ENCODE measurements at regions not wholly inside any gene's neighbourhood (a gene's known extent, or its start where the extent isn't known, plus 50 kb on each side); places are given as distances from the start of the nearest gene placed in this dataset.
A peak's percentile ranks its signal among the peaks of the same experiment; 100 is the strongest.

DNA sequence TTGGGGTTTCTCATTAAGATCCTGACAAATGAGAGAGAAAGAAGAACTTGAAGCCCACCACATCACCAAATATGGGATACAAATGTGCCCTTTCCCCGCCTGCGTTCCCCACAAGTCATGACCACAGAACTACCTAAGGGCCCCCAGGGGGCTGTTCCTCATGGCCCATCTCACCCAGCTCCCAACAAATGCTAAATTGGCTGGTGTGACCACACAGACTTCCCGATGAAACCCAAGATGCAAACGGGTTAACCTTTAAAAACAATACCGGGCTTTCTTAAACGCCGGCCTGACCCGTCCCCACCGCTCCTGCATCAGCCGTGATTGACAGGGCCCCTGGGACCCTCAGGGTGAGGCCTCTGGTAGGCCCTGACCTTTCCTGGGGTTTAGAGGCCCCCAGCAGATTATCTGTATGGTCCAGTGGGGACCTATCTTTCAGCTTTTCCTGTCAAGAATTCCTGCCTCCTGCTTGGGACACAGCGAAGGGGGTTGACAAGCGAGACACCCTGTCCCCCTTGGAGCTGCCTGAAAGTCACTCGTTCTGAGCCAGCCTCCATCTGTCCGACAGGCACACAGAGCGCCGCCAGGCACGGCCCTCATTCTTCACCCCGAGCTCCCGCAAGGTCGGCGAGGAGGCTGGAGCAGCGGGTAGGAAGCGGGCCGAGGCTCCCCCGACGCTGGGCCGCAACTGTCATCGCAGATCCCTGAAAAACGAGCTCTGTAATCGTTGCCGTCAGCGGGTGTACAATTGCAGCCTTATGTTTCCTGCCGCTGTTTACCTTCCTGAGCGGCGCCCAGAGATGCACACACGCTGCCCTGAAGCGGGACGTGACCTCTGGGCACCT is 300.1 kb downstream of the FOXL1 start:
- TF ChIP-seq, protein P1, sequence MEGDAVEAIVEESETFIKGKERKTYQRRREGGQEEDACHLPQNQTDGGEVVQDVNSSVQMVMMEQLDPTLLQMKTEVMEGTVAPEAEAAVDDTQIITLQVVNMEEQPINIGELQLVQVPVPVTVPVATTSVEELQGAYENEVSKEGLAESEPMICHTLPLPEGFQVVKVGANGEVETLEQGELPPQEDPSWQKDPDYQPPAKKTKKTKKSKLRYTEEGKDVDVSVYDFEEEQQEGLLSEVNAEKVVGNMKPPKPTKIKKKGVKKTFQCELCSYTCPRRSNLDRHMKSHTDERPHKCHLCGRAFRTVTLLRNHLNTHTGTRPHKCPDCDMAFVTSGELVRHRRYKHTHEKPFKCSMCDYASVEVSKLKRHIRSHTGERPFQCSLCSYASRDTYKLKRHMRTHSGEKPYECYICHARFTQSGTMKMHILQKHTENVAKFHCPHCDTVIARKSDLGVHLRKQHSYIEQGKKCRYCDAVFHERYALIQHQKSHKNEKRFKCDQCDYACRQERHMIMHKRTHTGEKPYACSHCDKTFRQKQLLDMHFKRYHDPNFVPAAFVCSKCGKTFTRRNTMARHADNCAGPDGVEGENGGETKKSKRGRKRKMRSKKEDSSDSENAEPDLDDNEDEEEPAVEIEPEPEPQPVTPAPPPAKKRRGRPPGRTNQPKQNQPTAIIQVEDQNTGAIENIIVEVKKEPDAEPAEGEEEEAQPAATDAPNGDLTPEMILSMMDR (IDR thresholded peaks at IDR 0.05): no peak
- TF ChIP-seq POLR2A (IDR thresholded peaks at IDR 0.05) (no peak), EP300 (IDR thresholded peaks at IDR 0.05) (no peak)
- no peaks in the 10 kb centered on the region for H3K36me3 ChIP-seq
- intact Hi-C loops (cut with DNase I): no loop called here
- no peaks in the 10 kb centered on the region for H3K9me3 ChIP-seq
- no peak for DNase-seq
- 58 to 62% (median 60%) methylated on average over 38 of the region's 38 CpGs for WGBS, 3 donors
- no peak overlapping the region for H3K27ac ChIP-seq
- no peaks in the 10 kb centered on the region for H3K4me1 ChIP-seq (ENCODE audit: insufficient read depth)
- no peaks in the 10 kb centered on the region for H3K27me3 ChIP-seq
- H3K4me3 ChIP-seq: no peak overlapping the region

DNA sequence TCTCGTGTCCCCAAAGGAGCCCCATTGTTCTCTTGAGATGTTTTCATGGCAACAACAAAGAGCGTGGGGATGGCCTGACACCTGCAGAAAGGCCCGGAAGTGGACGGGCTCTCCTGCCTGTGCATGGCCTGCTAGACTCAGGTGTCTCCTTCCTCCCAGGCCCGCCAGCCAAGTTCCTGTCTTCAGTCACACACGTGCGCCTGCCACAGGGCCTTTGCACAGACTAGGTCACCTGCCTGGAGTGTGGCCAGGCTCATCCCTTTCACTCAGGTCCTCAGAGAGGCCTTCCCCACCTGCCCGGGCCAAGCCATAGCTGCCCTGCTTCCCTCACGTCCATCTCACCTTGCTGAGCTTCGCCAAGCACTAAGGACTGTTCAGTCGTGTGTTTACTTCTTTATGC is 300.9 kb downstream of the FOXL1 start:
- Histone ChIP-seq H3K36me3 (no peaks in the 10 kb centered on the region), H3K9me3 (no peaks in the 10 kb centered on the region), H3K4me3 (no peak overlapping the region), H3K27me3 (no peaks in the 10 kb centered on the region), H3K27ac (no peak overlapping the region), H3K4me1 (ENCODE audit: insufficient read depth) (no peaks in the 10 kb centered on the region)
- TF ChIP-seq POLR2A (IDR thresholded peaks at IDR 0.05): no peak
- TF ChIP-seq, protein P1 (IDR thresholded peaks at IDR 0.05): no peak
- TF ChIP-seq EP300 (IDR thresholded peaks at IDR 0.05): no peak
- DNase-seq: no peak
- 93 to 94% (median 94%) methylated on average over 11 of the region's 11 CpGs for WGBS, 3 donors
- intact Hi-C loops (cut with DNase I): no loop called here

DNA sequence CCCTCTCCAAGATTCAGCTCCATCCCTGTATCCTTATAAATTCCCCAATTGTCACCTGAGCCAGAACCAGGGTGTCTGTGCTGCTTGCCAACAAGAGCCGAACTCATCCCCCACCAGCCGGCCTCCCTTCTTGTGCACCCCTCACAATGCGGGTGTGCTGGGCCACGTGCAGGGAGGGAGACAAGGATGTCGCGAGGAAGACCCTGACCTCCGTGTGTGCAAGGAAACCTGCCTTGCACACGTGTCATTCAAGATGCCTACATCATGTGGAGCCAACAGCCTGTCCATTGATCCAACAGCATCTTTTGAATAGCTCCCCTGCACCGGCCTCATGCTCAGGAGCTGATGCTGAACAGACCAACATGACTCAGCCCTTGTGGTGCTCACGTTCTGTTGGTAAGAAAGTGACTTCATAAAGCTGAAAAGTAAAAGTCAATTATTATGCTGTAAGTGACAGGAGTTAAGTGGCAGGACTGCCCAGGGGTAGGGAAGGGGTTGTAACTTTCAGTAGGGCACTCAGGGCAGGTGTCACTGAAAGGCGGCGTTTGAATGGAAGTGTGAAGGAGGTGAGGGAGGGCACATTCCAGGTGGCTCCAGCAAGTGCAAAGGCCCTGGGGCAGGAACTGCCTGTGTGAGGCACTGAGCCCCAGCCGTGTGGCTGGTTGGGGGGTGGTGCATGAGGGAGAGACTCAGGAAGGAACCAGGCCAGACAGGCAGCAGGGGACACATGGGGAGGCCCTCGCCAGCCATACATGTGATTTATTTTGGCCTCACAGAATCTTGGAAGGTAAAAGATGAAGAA is 302.2 kb downstream of the FOXL1 start:
- intact Hi-C loops (cut with DNase I): no loop called here
- H3K27me3 ChIP-seq: no peaks in the 10 kb centered on the region
- H3K4me1 ChIP-seq (ENCODE audit: insufficient read depth): no peaks in the 10 kb centered on the region
- TF ChIP-seq EP300 (IDR thresholded peaks at IDR 0.05) (no peak), POLR2A (IDR thresholded peaks at IDR 0.05) (no peak)
- TF ChIP-seq, protein P1 (IDR thresholded peaks at IDR 0.05): no peak
- WGBS, 3 donors: 80 to 89% (median 86%) methylated on average over 14 of the region's 14 CpGs
- H3K4me3 ChIP-seq: no peak overlapping the region
- DNase-seq: peak in 1 of 5 donors; percentile 14
- H3K27ac ChIP-seq: no peak overlapping the region
- no peaks in the 10 kb centered on the region for H3K9me3 ChIP-seq
- H3K36me3 ChIP-seq: no peaks in the 10 kb centered on the region

DNA sequence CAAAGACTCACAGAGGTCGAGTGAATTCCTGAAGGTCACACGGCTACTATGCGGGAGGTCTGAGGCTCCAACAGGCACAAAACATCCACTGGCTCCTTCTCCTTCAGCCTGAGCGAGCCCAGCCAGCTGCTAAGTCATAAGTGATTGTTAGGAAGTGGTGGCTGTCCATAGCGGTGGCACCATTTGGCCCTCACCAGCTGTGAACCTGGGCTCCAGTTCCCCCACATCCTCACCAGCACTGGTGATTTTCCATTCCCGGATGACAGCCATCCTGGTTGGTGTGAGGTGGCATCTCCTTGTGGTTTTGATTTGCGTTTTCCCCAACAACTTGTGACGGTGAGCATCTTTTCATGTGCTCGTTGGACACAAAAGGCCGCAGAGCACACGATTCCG is 302.8 kb downstream of the FOXL1 start:
- no peaks in the 10 kb centered on the region for H3K4me1 ChIP-seq (ENCODE audit: insufficient read depth)
- H3K9me3 ChIP-seq: no peaks in the 10 kb centered on the region
- no peak overlapping the region for H3K27ac ChIP-seq
- no peaks in the 10 kb centered on the region for H3K36me3 ChIP-seq
- WGBS, 3 donors: 74 to 86% (median 82%) methylated on average over 12 of the region's 12 CpGs
- no peak for TF ChIP-seq POLR2A (IDR thresholded peaks at IDR 0.05)
- TF ChIP-seq, protein P1 (IDR thresholded peaks at IDR 0.05): no peak
- no peak for TF ChIP-seq EP300 (IDR thresholded peaks at IDR 0.05)
- intact Hi-C loops (cut with DNase I): no loop called here
- H3K4me3 ChIP-seq: no peak overlapping the region
- DNase-seq: no peak
- no peaks in the 10 kb centered on the region for H3K27me3 ChIP-seq

All from ovary (tissue), 7 donors.